Gastrocnemius medialis (tissue), 4 donors: ENCODE measurements at regions not wholly inside any gene's neighbourhood (a gene's known extent, or its start where the extent isn't known, plus 50 kb on each side); places are given as distances from the start of the nearest gene placed in this dataset.

Experiments
- CTCF ChIP-seq, 5 experiments: fragments of 450-650 bp in 3 of 5; fragments of 200-600 bp in 2 of 5; sonication (generic) in 2 of 5; IDR thresholded peaks in 4 of 5; conservative IDR thresholded peaks in 1 of 5; 1 replicate in 4 of 5; 2 replicates in 1 of 5; pipeline ENCODE4 v1.5.1; 2016 to 2019; ENCODE audit warnings: antibody characterized with exemption in 5 of 5, mild to moderate bottlenecking in 3 of 5, moderate library complexity in 3 of 5
- POLR2A ChIP-seq, 2 donors: fragments of 450-650 bp; IDR thresholded peaks; one replicate each; pipeline ENCODE4 v1.6.1; 2017; ENCODE audit warnings: antibody characterized with exemption in 2 of 2, mild to moderate bottlenecking in 2 of 2, moderate library complexity in 2 of 2

- TF ChIP-seq CTCF (IDR thresholded peaks at IDR 0.05 in 4 of 5, conservative IDR thresholded peaks at IDR 0.05 in 1 of 5) (peak in 4 of 5 experiments; percentile 28 to 69 (median 52)), POLR2A (IDR thresholded peaks at IDR 0.05) (no peak)
Observed at GRCh38 chrX:84729809-84730208, 227.6 kb upstream of the HDX start.
